ENCODE measurements at regions not wholly inside any gene's neighbourhood (a gene's known extent, or its start where the extent isn't known, plus 50 kb on each side); places are given as distances from the start of the nearest gene placed in this dataset.
A peak's percentile ranks its signal among the peaks of the same experiment; 100 is the strongest.

DNA sequence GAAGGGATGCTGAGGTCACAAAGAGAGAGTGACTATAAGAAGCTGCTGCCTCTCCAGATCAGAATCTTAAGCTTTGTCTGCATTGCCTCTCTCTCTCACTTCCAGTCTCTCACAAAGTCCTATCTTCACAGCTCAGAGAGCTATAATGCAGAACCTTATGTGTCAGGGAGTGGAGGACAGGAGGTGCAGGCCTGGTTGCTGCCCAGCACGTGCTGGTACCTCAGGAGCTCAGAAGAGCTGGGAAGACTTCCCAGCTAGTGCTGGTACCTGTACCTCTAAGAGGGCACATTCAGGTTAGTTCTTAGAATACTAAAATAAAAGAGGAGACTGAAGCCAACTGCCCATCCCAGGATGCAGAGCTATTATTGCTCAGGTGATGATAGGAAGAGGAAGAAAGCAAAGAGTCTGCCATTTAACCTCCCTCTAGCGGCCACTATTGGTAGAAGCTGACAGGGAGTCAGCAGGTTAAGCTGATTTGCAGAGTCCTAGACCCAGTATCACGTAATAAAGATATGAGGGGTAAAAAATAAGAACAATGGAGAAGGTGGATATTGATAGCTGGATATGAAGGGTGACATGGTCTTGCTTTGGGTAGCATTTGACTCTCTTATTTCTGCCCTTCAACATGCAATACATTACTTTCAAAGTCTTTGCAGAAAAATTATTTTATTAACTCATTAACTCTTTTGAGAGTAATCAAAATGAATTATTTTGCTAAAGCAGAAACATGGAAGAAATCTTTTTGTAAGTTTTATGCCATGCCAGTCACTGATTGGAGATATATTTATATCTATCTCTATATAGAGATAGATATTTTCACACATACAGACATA lies 138.1 kb upstream of the HMCN1 start:
- intact Hi-C loops (cut with DNase I), result no loop called here
- ATAC-seq (ENCODE audit: poor library complexity) (no peak), DNase-seq (no peak)

DNA sequence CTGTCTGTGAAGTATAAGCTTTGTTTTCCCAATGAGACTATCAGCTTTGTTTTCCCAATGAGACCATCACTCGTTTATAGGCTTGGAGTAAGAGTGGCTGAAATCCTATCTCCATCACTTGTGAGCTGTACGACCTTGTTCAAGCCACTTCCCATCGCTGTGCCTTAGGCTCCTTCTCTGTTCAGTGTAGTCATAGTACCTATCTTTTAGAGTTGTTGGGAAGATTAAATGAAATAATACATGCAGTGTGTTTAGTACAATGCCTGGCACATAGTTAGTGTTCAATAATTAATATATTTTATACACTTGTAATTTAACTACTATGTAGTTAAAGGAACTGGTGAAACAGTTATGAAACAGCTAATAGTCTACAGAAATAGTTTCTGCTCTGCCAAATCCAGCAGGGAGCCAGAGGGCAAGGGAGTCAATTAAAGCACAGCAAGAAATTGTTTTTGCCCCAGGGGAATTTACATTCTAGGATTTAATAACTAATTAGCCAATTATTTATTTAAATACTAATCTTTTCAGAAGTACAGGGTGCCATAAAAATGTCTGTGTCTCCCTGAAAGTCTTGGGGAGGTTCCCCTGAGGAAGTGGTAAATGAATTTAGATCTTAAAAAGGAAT lies 139.3 kb upstream of the HMCN1 start:
- DNase-seq (no peak), ATAC-seq (ENCODE audit: poor library complexity) (peak; percentile 68)
- intact Hi-C loops (cut with DNase I), result no loop called here

DNA sequence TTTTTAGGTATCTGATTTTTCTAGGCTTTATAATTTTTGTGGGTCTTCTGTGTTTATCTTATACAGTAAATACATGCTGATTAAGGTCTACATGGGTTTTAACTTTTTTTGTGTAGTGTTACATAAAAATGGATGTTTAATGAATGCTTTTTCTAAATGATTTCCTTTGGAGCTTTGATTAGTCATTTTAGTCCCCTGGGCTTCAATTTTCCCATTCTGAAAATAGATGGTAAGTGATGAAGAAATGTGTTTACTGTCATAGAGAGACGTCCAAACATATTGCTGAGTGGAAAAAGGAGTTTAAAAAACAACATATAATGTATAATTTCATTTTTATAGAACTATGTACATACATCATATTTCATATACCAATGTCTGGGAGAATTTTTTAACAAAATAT lies 140.9 kb upstream of the HMCN1 start:
- no peak for DNase-seq
- intact Hi-C loops (cut with DNase I), result no loop called here
- no peak for ATAC-seq (ENCODE audit: poor library complexity)

DNA sequence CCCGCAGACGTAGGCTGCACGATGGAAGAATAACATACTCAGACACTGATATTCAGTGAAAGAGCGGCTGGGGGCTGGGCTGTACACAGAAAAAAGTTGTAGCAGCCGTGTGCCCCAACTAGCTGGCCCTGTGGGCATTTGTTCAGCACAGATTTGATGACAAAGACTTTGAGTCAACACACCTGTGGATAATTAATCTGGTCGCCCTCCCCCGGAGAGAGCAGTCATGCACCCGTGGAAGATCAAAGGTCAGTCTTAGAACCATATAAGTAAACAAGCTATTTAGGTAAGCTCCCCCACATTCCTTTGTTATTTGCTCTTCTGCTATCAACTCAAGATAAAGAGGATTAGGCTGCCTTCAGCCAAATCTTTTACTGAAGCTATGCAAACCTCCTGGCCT lies 148.4 kb upstream of the HMCN1 start:
- intact Hi-C loops (cut with DNase I), result no loop called here
- DNase-seq, result no peak

DNA sequence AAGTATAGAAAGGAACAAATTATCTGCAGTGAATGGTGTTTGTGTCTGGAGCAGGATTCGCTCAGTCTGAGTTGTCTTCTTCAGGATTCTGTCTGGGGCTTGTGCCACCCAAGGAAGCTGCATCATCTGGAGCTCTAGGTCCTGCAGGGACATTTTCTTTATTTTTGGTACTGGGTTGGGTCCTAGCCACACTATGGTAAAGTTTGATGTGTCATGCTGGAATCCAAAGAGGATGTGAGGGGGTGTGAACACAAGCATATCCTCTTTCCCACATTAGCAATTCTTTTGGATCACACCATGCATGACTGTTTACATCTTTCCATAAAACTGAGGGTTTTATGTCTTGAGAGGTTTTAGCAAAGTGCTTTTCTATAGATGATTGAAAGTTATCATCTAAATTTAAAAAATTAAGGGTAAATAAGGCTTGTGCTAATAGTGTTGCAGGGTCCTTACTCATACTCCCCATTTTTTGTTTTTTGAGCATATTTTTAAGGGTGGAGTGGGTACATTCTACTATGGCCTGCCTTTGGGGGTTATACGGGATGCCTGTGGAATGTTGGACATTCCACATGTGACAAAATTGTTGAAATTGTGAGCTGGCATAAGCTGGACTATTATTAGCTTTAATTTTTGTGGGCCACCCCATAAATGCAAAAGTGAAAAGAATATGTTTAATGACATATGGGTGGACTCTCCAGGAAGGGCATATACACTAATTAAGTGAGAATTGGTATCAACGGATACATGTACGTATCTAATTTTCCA lies 152.0 kb upstream of the HMCN1 start:
- intact Hi-C loops (cut with DNase I), result no loop called here
- DNase-seq (no peak), ATAC-seq (ENCODE audit: poor library complexity) (no peak)

More for the DNA sequence above, 148.4 kb upstream of the HMCN1 start:
- no peak for ATAC-seq (ENCODE audit: poor library complexity)

DNA sequence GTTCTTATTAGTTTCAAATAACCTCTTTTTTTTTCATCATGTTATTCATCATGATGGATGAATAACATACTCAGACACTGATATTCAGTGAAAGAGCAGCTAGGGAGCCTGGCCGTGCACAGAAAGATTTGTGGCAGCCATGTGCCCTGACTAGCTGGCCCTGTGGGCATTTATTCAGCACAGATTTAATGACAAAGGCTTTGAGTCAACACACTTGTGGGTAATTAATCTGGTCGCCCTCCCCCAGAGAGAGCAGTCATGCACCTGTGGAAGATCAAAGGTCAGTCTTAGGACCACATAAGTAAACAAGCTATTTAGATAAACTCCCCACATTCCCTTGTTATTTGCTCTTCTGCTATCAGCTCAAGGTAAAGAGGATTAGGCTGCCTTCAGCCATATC lies 153.2 kb upstream of the HMCN1 start:
- ATAC-seq (ENCODE audit: poor library complexity), result no peak
- intact Hi-C loops (cut with DNase I), result no loop called here
- DNase-seq, result no peak

DNA sequence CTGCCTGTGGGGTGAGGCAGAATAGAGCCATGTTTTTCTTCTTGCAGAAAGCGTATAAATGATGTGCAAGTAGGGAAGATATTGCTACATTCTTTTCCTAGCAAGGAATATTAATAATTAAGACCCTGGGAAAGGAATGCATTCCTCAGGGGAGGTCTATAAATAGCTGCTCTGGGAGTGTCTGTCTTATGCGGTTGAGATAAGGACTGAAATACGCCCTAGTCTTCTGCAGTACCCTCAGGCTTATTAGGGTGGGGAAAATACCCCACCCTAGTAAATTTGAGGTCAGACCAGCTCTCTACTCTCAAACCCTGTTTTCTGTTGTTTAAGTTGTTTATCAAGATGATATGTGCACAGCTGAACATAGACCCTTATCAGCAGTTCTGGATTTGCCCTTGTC lies 155.9 kb upstream of the HMCN1 start:
- DNase-seq (no peak), ATAC-seq (ENCODE audit: poor library complexity) (no peak)
- intact Hi-C loops (cut with DNase I), result no loop called here

DNA sequence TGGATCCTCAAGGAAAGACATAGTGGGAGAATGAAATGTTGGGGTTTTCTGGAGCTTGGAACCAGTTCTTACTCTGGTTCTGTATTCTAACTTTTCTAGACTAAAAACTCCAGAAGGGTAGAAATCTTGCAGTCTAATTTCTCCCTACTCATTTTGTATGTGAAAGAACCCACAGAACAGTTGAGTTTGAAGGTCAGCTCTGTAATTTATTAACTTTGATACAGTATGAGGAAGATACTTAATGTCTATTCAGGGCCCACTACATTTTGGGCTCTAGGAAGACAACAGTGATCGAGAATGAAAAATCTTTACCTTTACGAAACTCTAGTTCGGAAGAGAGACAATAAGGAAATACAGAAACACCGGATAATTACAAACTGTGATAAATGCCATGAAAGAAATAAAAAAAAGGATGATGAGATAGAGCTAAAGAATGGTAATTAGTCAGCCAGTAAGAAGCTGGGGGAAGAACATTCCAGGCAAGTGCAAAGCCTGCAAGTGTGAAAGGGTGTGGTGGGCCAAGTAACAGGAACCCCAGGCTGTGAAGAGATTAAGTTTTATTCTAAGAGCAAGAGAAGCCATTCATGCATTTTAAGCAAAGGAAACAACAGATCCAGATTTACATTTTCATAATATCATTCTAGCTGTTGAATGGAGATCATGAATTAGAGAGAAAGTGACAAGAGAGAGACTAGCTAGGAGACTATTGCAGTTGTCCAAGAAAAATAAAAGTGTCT lies 159.9 kb upstream of the HMCN1 start:
- intact Hi-C loops (cut with DNase I), result no loop called here
- no peak for DNase-seq
- ATAC-seq (ENCODE audit: poor library complexity), result no peak

DNA sequence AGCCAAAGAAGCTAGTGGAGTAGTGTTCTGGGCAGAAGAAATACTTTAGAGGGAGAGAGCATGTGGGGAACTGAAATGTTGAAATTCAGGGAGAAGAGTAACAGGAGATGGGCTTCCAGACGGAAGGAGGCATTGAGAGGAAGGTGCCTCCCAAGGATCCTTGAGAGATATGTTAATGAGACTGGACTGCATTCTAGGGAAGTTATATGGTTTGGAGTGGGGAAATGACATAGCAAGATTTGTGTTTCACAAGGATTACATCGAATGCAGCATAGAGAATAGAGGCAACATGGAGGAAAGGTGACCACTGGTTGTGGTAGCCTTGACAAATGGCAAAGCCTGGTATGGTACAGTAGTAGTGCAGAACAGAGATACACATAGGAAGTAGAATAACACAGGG lies 160.5 kb upstream of the HMCN1 start:
- intact Hi-C loops (cut with DNase I), result no loop called here
- no peak for ATAC-seq (ENCODE audit: poor library complexity)
- DNase-seq, result no peak

DNA sequence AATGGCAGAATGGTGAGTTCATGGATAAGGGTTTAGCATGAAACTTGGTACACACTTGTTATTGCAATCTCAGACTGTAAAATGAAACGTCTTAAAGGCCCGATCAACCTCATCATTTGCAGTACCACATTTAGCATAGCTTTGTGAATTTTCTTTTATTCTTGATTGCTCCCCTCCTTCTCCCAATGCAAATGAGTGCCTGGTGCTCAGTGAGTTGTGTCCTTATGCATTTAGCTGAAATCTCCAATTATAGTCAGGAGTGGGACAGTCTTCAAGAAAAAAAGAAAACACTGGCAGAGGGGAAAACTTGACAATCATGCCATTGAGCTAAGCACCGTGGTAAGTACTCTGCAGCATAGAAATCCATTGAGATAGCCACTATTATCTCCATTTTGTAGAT lies 161.0 kb upstream of the HMCN1 start:
- no peak for ATAC-seq (ENCODE audit: poor library complexity)
- intact Hi-C loops (cut with DNase I), result no loop called here

DNA sequence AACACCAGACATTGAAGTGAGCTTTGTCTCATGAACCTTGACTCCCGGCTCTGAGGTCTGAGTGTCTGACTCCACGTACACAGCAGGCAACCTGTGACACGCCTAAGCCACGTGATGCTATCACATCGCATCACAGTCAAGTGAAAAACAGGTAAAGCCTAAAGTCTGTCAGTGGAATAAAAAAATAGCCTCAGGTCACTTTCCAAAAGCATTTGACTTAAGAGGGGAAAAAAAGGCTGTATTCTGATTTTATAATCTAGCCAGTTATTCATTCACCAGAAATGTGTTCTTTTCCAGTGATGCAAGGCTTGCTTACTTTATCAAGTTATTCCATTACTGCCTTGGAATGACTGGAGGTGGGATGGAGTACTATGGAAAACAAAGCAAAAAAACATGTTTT lies 163.2 kb upstream of the HMCN1 start:
- intact Hi-C loops (cut with DNase I), result no loop called here
- ATAC-seq (ENCODE audit: poor library complexity), result no peak
- DNase-seq, result no peak

More for the DNA sequence above, 161.0 kb upstream of the HMCN1 start:
- DNase-seq, result no peak

DNA sequence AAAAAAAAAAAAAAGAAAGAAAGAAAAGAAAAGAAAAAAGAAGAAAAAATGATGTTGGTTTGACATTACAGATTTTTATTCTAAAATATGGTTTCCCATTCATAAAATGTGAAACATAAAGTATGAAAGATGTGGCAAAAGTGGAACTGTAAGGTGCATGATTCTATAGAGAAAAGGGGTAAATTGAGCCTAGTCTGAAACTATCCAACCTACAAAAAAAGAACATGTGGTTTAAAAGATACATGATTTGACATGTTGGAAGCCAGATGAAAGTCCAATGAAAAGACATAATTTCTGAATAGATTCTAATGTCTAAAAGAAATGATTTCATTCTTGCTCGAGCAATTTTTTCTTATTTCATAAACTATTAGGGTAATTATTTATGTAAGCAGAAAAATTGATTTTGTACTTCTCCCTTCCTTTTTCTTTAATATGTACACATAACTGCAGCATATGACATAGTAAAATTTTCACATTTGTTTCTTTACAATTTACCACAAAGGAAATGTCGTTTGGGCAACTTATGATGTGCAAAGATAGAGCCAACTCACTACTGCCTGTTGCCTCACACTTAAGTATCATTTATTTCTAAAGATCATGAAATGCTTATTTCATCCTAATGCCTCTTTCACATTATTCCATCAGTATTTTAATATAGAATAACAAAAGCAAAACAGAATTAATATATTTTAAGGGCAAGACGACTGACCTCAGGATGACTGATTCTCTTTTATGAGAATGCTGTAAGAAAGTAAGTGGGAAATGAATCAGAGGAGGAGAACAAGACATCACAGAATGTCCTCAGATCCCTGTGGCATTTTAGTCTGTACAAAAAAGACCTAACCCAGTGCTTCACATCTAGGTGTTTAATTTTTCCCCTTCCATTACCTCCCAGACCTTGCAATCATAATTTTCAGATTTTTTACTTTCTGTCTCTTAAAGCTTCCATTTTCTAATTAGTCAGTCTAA lies 165.8 kb upstream of the HMCN1 start:
- intact Hi-C loops (cut with DNase I), result no loop called here
- ATAC-seq (ENCODE audit: poor library complexity) (no peak), DNase-seq (no peak)

DNA sequence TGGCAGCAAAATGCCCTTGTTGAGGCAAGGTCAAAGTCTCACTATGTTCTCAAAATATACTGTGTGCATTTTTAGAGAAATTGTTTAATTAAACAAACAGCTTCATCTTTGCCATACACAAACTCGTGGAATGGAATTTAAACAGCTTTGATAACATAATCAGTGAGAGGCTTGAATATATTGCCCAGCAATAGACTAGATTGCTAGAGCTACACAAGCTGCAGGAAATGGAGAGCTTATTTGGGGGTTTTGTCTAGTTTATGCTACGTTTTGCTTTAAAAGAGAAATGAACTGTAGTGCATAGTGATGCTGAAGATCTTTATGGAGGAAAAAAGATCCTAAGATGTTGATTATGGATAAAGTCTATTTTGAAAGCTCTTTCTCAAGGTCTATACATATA lies 166.8 kb upstream of the HMCN1 start:
- ATAC-seq (ENCODE audit: poor library complexity) (no peak), DNase-seq (no peak)
- intact Hi-C loops (cut with DNase I), result no loop called here

DNA sequence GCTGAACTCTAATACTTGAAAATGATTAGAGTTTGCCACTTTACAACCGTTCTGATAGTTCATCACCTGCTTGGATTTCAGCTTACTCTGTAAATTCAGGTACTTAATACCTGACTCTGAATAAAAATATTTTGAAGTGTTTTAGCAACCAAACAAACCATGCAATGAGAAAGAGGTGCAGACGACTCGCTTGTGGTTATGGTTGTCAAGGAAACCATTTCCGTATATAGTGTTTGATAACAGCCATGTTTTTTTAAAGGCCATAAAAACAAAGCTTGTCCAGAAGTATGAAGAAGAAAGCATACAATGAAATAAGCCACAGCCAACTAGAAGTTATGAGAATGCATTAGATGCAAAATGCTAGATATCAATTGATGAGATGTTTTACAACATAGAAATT lies 167.2 kb upstream of the HMCN1 start:
- no peak for DNase-seq
- intact Hi-C loops (cut with DNase I), result no loop called here
- peak; percentile 45 for ATAC-seq (ENCODE audit: poor library complexity)

DNA sequence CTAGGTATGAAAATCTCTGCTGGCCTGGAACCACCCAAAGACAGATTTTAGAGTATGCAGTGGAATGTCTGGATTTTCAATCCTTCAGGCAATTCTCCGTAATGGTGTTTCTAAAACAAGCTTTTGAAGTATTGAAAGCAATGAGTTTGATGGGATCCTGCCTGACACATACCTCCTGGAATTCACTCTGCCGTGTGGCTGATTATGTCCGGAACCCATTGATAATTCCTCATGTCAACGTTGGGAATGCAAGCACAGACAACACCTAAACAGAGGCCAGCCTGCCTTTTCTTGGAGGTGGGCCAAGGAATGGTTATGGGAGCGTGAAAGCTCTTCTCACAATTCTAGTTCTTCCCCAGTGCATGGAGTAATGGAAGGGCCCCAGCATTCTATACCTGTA lies 168.9 kb upstream of the HMCN1 start:
- DNase-seq (no peak), ATAC-seq (ENCODE audit: poor library complexity) (peak; percentile 62)
- intact Hi-C loops (cut with DNase I), result no loop called here

DNA sequence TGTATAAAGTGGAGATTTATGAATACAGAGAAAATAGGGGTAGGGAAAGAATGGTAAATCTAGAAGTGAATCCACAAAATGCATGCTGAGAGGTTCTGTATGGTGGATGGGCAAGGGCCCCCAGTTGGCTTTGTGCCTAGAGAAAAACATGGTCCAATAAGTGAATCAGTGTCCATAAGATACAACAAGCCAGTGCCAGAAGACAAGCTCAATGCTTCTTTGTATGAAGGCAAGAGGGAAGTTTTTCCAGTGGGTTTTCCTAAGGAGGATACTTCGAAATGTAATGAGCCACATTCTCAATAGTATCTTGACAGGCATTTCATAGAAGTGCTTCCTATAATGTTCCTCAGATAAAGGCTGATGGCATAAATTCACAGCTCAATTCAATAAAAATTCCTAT lies 169.4 kb upstream of the HMCN1 start:
- intact Hi-C loops (cut with DNase I), result no loop called here
- no peak for ATAC-seq (ENCODE audit: poor library complexity)

DNA sequence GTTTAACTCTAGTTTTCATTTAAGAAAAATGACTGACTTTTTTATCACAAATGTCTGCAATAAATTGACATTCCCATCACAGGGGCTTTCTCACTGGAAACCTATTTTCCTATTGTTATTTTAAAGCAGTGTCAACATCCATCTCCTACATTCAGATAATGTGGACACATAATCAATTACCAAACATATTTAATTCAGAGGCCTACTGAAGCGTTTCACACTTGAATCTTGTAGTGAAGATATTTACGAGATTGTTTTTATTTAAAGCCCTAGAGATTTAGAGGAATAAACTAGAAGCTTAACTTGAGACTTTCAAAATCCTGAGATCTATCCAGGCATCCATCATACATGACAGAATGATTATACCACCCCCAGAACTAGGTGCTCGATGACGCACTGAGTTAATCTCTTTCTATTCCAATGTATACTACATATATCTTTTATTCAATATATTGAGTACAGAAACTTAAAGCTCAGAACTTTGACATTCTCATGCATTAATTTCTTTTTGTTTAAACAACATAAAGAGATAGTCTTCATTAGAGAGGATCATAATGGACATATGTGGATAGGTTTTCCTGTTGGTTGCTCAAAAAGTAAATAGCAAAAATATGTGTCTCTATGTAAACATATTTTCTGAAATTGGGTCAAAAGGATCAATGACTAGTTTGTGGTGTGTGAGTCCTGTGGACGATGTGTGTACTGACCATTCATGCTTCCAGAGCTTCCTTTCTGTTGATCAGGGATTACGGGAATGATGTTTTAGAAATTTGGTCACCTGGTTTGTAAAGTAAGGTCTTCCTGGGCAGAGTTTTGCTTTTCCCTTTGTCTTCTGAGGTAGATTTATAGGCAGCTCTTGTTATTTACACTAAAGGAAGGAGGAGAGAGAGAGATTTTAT lies 171.5 kb upstream of the HMCN1 start:
- intact Hi-C loops (cut with DNase I), result no loop called here

More for the DNA sequence above, 169.4 kb upstream of the HMCN1 start:
- DNase-seq, result no peak

More for the DNA sequence above, 171.5 kb upstream of the HMCN1 start:
- ATAC-seq (ENCODE audit: poor library complexity), result no peak
- no peak for DNase-seq
